ENCODE measurements at regions not wholly inside any gene's neighbourhood (a gene's known extent, or its start where the extent isn't known, plus 50 kb on each side); places are given as distances from the start of the nearest gene placed in this dataset.

DNA sequence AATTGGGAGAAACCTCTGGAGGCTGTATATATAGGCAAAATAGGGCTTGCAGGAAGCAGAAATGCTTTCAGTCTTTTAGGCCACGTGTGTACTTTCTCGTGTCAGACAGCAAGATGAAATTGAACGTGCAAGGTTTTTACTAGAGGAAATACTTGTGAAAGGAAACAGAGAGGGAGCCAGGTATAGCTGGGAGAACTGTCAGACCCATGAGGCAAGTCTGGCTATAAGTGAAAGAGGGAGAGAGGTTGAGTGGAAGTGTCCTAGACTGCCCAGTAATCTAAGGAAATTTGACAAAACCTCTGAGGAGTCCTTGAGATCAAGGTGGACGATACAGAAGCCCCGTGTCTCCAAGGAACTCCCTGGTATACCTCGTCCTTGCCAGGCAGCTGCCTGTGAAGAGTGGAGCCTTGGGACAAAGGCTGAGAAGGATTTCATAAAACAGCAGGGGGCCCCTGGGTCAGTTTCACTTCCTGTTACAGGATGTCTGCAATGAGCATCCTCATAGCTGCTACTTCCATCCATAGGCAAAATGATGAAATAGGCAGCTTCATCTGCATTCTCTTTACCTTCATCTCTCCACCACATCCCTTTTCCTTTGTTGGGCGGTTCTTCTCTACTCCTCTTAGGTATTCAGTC, 114.4 kb upstream of the MAP3K7 start:
- H3K36me3 ChIP-seq (replicated peaks; ENCODE audit: insufficient read depth, low read depth): no peaks in the 10 kb centered on the region
- no peak for DNase-seq (ENCODE audit: low spot score)
- H3K4me3 ChIP-seq: no peak overlapping the region
- H4K20me1 ChIP-seq (ENCODE audit: insufficient read depth, poor library complexity, severe bottlenecking): no peaks in the 10 kb centered on the region
- H3K4me2 ChIP-seq: no peak overlapping the region
- WGBS (ENCODE audit: low lambda C conversion rate, missing lambda C conversion rate): 62% methylated on average over 7 of the region's 7 CpGs
- no peak overlapping the region for H2AFZ ChIP-seq
- no peak overlapping the region for H3K27ac ChIP-seq
- peaks cover 4% of the 10 kb centered on the region for H3K27me3 ChIP-seq
- H3K4me1 ChIP-seq (ENCODE audit: insufficient read depth): no peaks in the 10 kb centered on the region
- no peaks in the 10 kb centered on the region for H3K79me2 ChIP-seq
- no peaks in the 10 kb centered on the region for H3K9me3 ChIP-seq (ENCODE audit: low read depth)
- TF ChIP-seq EZH2 (IDR thresholded peaks at IDR 0.05; ENCODE audit: borderline replicate concordance) (no peak), EZH2phosphoT487 (IDR thresholded peaks at IDR 0.05; ENCODE audit: low read depth, severe bottlenecking, unreplicated experiment) (no peak)
- TF ChIP-seq, protein P1, sequence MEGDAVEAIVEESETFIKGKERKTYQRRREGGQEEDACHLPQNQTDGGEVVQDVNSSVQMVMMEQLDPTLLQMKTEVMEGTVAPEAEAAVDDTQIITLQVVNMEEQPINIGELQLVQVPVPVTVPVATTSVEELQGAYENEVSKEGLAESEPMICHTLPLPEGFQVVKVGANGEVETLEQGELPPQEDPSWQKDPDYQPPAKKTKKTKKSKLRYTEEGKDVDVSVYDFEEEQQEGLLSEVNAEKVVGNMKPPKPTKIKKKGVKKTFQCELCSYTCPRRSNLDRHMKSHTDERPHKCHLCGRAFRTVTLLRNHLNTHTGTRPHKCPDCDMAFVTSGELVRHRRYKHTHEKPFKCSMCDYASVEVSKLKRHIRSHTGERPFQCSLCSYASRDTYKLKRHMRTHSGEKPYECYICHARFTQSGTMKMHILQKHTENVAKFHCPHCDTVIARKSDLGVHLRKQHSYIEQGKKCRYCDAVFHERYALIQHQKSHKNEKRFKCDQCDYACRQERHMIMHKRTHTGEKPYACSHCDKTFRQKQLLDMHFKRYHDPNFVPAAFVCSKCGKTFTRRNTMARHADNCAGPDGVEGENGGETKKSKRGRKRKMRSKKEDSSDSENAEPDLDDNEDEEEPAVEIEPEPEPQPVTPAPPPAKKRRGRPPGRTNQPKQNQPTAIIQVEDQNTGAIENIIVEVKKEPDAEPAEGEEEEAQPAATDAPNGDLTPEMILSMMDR (IDR thresholded peaks at IDR 0.05; ENCODE audit: poor library complexity): no peak
- H3K9me2 ChIP-seq (replicated peaks; ENCODE audit: insufficient read depth): no peaks in the 10 kb centered on the region

DNA sequence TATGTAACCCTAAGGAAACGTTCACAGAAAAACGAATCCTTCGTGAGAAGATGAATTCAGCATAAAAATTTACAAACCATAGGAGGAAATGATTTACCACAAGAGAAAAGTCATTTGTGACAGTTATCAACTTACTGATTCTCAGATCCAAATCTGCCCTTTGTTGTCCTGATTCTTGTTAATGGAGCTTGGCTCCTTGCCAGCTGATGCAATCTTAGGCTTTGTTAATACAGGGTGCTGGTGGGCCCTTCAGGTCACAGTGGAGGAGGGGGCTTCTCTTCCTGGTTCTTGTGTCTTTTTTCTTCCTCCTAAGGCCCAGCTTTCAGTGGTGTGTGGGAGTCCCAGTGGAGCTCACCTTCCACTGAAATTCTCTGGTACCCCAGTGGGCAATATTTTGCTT, 108.4 kb upstream of the MAP3K7 start:
- no peaks in the 10 kb centered on the region for H3K4me1 ChIP-seq (ENCODE audit: insufficient read depth)
- no peak for DNase-seq (ENCODE audit: low spot score)
- H4K20me1 ChIP-seq (ENCODE audit: insufficient read depth, poor library complexity, severe bottlenecking): no peaks in the 10 kb centered on the region
- no peak overlapping the region for H3K4me2 ChIP-seq
- no peak overlapping the region for H2AFZ ChIP-seq
- H3K4me3 ChIP-seq: no peak overlapping the region
- H3K36me3 ChIP-seq (replicated peaks; ENCODE audit: insufficient read depth, low read depth): no peaks in the 10 kb centered on the region
- WGBS (ENCODE audit: low lambda C conversion rate, missing lambda C conversion rate): 77% methylated on average over 3 of the region's 3 CpGs
- peaks cover 4% of the 10 kb centered on the region for H3K27me3 ChIP-seq
- H3K27ac ChIP-seq: no peak overlapping the region
- no peak for TF ChIP-seq EZH2 (IDR thresholded peaks at IDR 0.05; ENCODE audit: borderline replicate concordance)
- TF ChIP-seq, protein P1 (IDR thresholded peaks at IDR 0.05; ENCODE audit: poor library complexity): no peak
- no peak for TF ChIP-seq EZH2phosphoT487 (IDR thresholded peaks at IDR 0.05; ENCODE audit: low read depth, severe bottlenecking, unreplicated experiment)
- no peaks in the 10 kb centered on the region for H3K9me3 ChIP-seq (ENCODE audit: low read depth)
- H3K9me2 ChIP-seq (replicated peaks; ENCODE audit: insufficient read depth): no peaks in the 10 kb centered on the region
- H3K79me2 ChIP-seq: no peaks in the 10 kb centered on the region

DNA sequence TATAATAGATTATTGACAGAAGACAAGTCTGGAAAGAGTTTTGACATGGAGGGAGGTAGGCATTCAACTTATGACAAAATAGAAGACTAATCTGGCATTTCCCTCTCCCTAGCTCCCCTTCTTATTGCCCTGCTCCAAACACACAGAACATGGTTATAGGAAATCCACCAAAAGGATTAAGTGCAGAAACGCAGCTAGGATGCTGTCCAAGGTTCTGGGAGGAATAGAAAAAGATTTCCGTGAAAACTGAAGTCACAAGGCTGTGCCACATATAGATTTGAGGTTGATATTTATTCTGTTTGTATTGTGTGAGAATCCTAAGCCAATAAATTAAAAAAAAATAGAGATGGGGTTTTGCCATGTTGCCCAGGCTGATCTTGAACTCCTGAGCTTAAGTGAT, 107.9 kb upstream of the MAP3K7 start:
- peaks cover 4% of the 10 kb centered on the region for H3K27me3 ChIP-seq
- 43% methylated on average over 2 of the region's 2 CpGs for WGBS (ENCODE audit: low lambda C conversion rate, missing lambda C conversion rate)
- H3K4me1 ChIP-seq (ENCODE audit: insufficient read depth): no peaks in the 10 kb centered on the region
- TF ChIP-seq, protein P1 (IDR thresholded peaks at IDR 0.05; ENCODE audit: poor library complexity): no peak
- TF ChIP-seq EZH2 (IDR thresholded peaks at IDR 0.05; ENCODE audit: borderline replicate concordance): no peak
- no peaks in the 10 kb centered on the region for H3K36me3 ChIP-seq (replicated peaks; ENCODE audit: insufficient read depth, low read depth)
- no peak overlapping the region for H3K27ac ChIP-seq
- H3K79me2 ChIP-seq: no peaks in the 10 kb centered on the region
- no peak overlapping the region for H3K4me2 ChIP-seq
- H3K4me3 ChIP-seq: no peak overlapping the region
- H3K9me3 ChIP-seq (ENCODE audit: low read depth): no peaks in the 10 kb centered on the region
- no peak overlapping the region for H2AFZ ChIP-seq
- no peak for DNase-seq (ENCODE audit: low spot score)
- H3K9me2 ChIP-seq (replicated peaks; ENCODE audit: insufficient read depth): no peaks in the 10 kb centered on the region
- no peaks in the 10 kb centered on the region for H4K20me1 ChIP-seq (ENCODE audit: insufficient read depth, poor library complexity, severe bottlenecking)

DNA sequence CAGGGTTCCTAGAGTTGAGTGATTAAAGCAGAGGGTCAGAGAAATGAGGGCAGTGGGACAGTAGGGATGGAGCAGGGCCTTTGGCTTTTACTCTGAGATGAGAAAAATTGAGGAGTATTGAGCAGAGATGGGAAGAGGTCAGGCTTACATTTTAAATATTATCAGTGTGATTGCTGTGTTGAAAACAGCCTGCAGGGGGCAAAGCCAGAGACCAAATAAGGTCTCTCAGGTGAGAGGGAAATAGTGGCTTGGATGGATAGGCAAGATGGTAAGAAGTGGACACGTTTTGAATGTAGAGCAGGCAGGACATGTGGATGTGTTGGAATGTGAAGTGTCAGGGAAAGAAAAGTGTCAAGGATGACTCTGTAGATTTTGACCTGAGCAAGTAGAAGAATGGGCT, 105.0 kb upstream of the MAP3K7 start:
- Histone ChIP-seq H3K9me3 (ENCODE audit: low read depth) (no peaks in the 10 kb centered on the region), H3K36me3 (replicated peaks; ENCODE audit: insufficient read depth, low read depth) (no peaks in the 10 kb centered on the region), H2AFZ (no peak overlapping the region), H3K4me2 (no peak overlapping the region), H3K4me1 (ENCODE audit: insufficient read depth) (no peaks in the 10 kb centered on the region), H3K4me3 (no peak overlapping the region), H3K9me2 (replicated peaks; ENCODE audit: insufficient read depth) (no peaks in the 10 kb centered on the region), H3K79me2 (no peaks in the 10 kb centered on the region), H3K27ac (no peak overlapping the region), H4K20me1 (ENCODE audit: insufficient read depth, poor library complexity, severe bottlenecking) (no peaks in the 10 kb centered on the region), H3K27me3 (no peaks in the 10 kb centered on the region)
- WGBS (ENCODE audit: low lambda C conversion rate, missing lambda C conversion rate): 59% methylated on average over 1 of the region's 1 CpG
- TF ChIP-seq, protein P1 (IDR thresholded peaks at IDR 0.05; ENCODE audit: poor library complexity): no peak
- TF ChIP-seq EZH2phosphoT487 (IDR thresholded peaks at IDR 0.05; ENCODE audit: low read depth, severe bottlenecking, unreplicated experiment) (no peak), EZH2 (IDR thresholded peaks at IDR 0.05; ENCODE audit: borderline replicate concordance) (no peak)
- no peak for DNase-seq (ENCODE audit: low spot score)

All from hepatocyte (in vitro differentiated cells).